ENCODE measurements at regions not wholly inside any gene's neighbourhood (a gene's known extent, or its start where the extent isn't known, plus 50 kb on each side); places are given as distances from the start of the nearest gene placed in this dataset.
"Not testable (repeated sequence)": the region's sequence is repeated elsewhere in the genome, so short reads cannot be mapped to it uniquely, and the experiment has no call there.

DNA sequence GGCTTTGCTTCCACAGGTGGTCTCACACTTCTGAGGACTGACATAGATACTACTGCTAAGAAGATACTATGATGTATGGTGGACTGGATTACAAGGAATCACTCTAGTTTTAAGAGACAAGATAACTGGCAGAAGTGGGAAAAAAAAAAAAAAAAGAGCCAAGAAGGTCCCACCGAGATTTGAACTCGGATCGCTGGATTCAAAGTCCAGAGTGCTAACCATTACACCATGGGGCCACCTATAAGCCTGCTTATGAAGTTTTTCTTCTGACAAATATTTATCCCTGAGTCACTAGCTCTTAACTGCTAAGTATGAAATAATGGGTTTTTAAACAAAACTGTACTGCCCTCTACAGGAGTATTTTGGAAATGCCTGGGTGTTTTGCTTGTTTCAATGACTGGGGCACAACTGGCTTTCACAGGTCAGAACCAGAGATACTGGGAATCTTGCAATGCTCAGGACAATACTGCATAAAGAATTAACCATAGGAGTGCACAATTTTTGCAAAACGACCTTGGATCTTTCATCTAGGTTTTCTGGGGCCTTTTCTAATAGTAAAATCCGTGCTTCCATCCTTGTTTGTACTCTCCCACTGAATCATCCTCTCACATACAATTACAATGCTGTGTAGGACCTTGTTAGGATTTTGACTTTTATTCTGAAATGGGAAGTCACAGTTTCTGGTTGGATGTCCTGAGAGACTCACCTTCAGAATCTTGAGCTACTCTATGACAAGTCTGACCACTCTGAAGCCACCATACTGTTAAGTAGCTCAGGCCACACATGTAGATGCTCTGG, 116.3 kb downstream of the OR2B2 start:
- H3K9me3 ChIP-seq, result no peaks in the 10 kb centered on the region
- TF ChIP-seq CTCF (IDR thresholded peaks at IDR 0.05), result peak; percentile 59 to 84 (median 82)
- H3K27me3 ChIP-seq, result peaks cover 0 to 42% (median 14%) of the 10 kb centered on the region in 7 donors
- 3 to 4% methylated on average over 5 of the region's 5 CpGs for WGBS, 2 donors
- ATAC-seq (peak; percentile 24 to 84 (median 71)), DNase-seq (peak in 1 of 2 donors; percentile 73)
- H3K36me3 ChIP-seq, result no peaks in the 10 kb centered on the region
- no peak overlapping the region for H3K4me3 ChIP-seq
- H3K27ac ChIP-seq, result no peak overlapping the region
- peaks cover 0 to 26% (median 10%) of the 10 kb centered on the region in 9 donors for H3K4me1 ChIP-seq
- intact Hi-C loops (cut with DNase I), result no loop called here

- H3K27me3 ChIP-seq, result peaks cover 0 to 45% (median 28%) of the 10 kb centered on the region in 7 donors
- H3K36me3 ChIP-seq, result no peaks in the 10 kb centered on the region
- H3K4me1 ChIP-seq, result peaks cover 0 to 26% (median 10%) of the 10 kb centered on the region in 9 donors
- no peaks in the 10 kb centered on the region for H3K9me3 ChIP-seq
- 1 to 2% methylated on average over 22 of the region's 22 CpGs for WGBS, 2 donors
- H3K4me3 ChIP-seq, result peak overlapping the region; percentile 34 to 60 (median 51)
- intact Hi-C loops (cut with DNase I), result loop anchor here in 1 of 10 donors (1.0 kb wide), 1 partner anchor 602 kb away; no protein-coding TSS in a partner anchor
- peak overlapping the region in 2 of 10 donors; percentile 22 to 23 for H3K27ac ChIP-seq
- no peak for TF ChIP-seq CTCF (IDR thresholded peaks at IDR 0.05)
- DNase-seq (peak in 1 of 2 donors; percentile 64), ATAC-seq (peak; percentile 59 to 89 (median 74))
Measured at GRCh38 chr6:27791182-27791943, 120.8 kb downstream of the OR2B2 start.

GRCh38 chr6:27788376-27788775, 123.8 kb downstream of the OR2B2 start:
- H3K9me3 ChIP-seq; H3K27ac ChIP-seq; ATAC-seq; intact Hi-C loops (cut with DNase I); H3K36me3 ChIP-seq; DNase-seq; H3K4me3 ChIP-seq: not testable (repeated sequence)
- peaks cover 0 to 23% (median 10%) of the 10 kb centered on the region in 9 donors for H3K4me1 ChIP-seq
- WGBS, 2 donors, result 92 to 98% methylated on average over 17 of the region's 17 CpGs
- H3K27me3 ChIP-seq, result peaks cover 0 to 63% (median 50%) of the 10 kb centered on the region in 7 donors

- H3K27me3 ChIP-seq, result peaks cover 0 to 64% (median 42%) of the 10 kb centered on the region in 7 donors
Measured at GRCh38 chr6:27786048-27786447, 126.1 kb downstream of the OR2B2 start.

More at GRCh38 chr6:27786048-27786447, 126.1 kb downstream of the OR2B2 start:
- Histone ChIP-seq H3K9me3 (no peaks in the 10 kb centered on the region), H3K4me1 (peaks cover 0 to under 1% (median 0%) of the 10 kb centered on the region in 9 donors), H3K4me3 (no peak overlapping the region), H3K27ac (no peak overlapping the region), H3K36me3 (no peaks in the 10 kb centered on the region)
- TF ChIP-seq CTCF (IDR thresholded peaks at IDR 0.05), result no peak
- intact Hi-C loops (cut with DNase I), result no loop called here
- no peak for DNase-seq
- 21 to 32% methylated on average over 1 of the region's 1 CpG for WGBS, 2 donors
- ATAC-seq, result no peak

Data from heart right ventricle (tissue), 16 donors.